ENCODE measurements at regions not wholly inside any gene's neighbourhood (a gene's known extent, or its start where the extent isn't known, plus 50 kb on each side); places are given as distances from the start of the nearest gene placed in this dataset.
"Not testable (repeated sequence)": the region's sequence is repeated elsewhere in the genome, so short reads cannot be mapped to it uniquely, and the experiment has no call there.

DNA sequence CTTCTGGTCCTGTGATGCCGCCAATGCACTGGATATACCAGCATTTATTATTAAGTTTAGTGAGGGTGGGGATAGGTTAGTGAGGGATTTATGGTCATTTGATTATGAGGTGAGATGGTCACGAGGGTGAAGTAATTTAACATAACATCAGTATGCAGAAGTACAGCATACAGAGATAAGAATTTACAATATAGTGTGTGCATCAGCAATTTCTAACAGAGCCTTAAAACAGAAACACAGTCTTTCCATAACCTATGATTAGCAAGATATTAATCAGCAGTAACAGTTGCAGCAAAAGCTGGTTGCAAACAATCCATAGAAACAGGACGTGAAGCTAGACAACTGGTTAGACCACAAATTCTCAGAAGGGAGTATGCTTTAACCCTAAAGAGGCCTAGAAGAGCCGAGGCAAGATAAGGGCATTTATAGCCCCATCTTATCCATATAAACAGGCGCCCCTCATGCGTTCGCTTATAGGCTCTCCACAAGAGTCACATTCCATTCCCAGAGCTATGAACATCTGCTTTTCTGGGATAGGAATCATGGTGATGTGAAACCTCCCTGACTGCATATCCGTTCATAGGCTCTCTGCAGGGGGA, 139.8 kb downstream of the OR13A1 start:
- TF ChIP-seq CTCF, POLR2A (IDR thresholded peaks at IDR 0.05): not testable (repeated sequence)

All from lower leg skin (tissue), 3 donors.